SK-N-SH (cell line): ENCODE measurements at regions not wholly inside any gene's neighbourhood (a gene's known extent, or its start where the extent isn't known, plus 50 kb on each side); places are given as distances from the start of the nearest gene placed in this dataset.

Experiments
- CTCF ChIA-PET: fragments of 300-600, 350-600 bp; formaldehyde crosslinking; extraction: SDS; loops from one replicate; lab custom pipeline; 2021; lab: Yijun Ruan, JAX
- POLR2A ChIA-PET: fragments of 350-600 bp; sonication (Branson Sonifier 250); formaldehyde crosslinking; extraction: SDS; loops from one replicate; lab custom pipeline; 2020; ENCODE audit warnings: antibody characterized with exemption, inconsistent platforms; lab: Yijun Ruan, JAX
- DNase-seq: peaks from one replicate; pipeline ENCODE4 v3.0.0; 2012
- H2AFZ ChIP-seq: fragments of 200-600 bp; sonication (generic); 2 replicates; pipeline ENCODE4 v1.8.1; 2016; ENCODE audit warnings: antibody characterized with exemption, mild to moderate bottlenecking, low read depth
- H3F3A ChIP-seq: fragments of 200-600 bp; sonication (generic); replicated peaks from 2 replicates; pipeline ENCODE3; 2016; ENCODE audit warnings: antibody characterized with exemption, mild to moderate bottlenecking; ENCODE audit not compliant: insufficient read depth
- H3K27ac ChIP-seq, 2 experiments: fragments of 200-500 bp in 1 of 2; fragments of 200-600 bp in 1 of 2; sonication (Bioruptor generic) in 1 of 2; sonication (generic), shearing (Covaris generic) in 1 of 2; 2 replicates each; pipeline versions ENCODE4 v1.5.1 to v1.6.1; 2014 to 2016; ENCODE audit warnings: low read depth in 2 of 2, inconsistent platforms in 1 of 2, low read length in 1 of 2, mild to moderate bottlenecking in 1 of 2, mixed read lengths in 1 of 2
- H3K27me3 ChIP-seq: fragments of 200-600 bp; sonication (generic), shearing (Covaris generic); 2 replicates; pipeline ENCODE4 v1.6.1; 2016; ENCODE audit warnings: mixed run types; ENCODE audit not compliant: insufficient read depth
- H3K36me3 ChIP-seq, 2 experiments: fragments of 200-500 bp in 1 of 2; fragments of 200-600 bp in 1 of 2; sonication (Bioruptor generic) in 1 of 2; sonication (generic) in 1 of 2; replicated peaks in 1 of 2; 2 replicates each; pipeline versions ENCODE3 to v1.5.1; 2014 to 2016; ENCODE audit warnings: low read length in 1 of 2, mild to moderate bottlenecking in 1 of 2; ENCODE audit not compliant: insufficient read depth in 2 of 2, control insufficient read depth in 1 of 2
- H3K4me1 ChIP-seq, 2 experiments: fragments of 200-500 bp in 1 of 2; fragments of 200-600 bp in 1 of 2; sonication (Bioruptor generic) in 1 of 2; sonication (generic), shearing (Covaris generic) in 1 of 2; 2 replicates each; pipeline versions ENCODE4 v1.5.1 to v1.6.1; 2014 to 2016; ENCODE audit warnings: low read depth in 1 of 2, low read length in 1 of 2, mixed run types in 1 of 2; ENCODE audit not compliant: insufficient read depth in 2 of 2, control insufficient read depth in 1 of 2
- H3K4me2 ChIP-seq: fragments of 200-600 bp; sonication (generic), shearing (Covaris generic); 2 replicates; pipeline ENCODE4 v1.6.1; 2017; ENCODE audit warnings: mixed run types
- H3K4me3 ChIP-seq, 2 experiments: fragments of 200-500 bp in 1 of 2; fragments of 200-600 bp in 1 of 2; sonication (Bioruptor generic) in 1 of 2; sonication (generic), shearing (Covaris generic) in 1 of 2; 2 replicates each; pipeline versions ENCODE4 v1.5.1 to v1.8.1; 2014 to 2016; ENCODE audit warnings: low read depth in 2 of 2, inconsistent platforms in 1 of 2, low read length in 1 of 2, mild to moderate bottlenecking in 1 of 2, mixed read lengths in 1 of 2, moderate library complexity in 1 of 2
- H3K79me2 ChIP-seq: fragments of 200-600 bp; sonication (generic); 2 replicates; pipeline ENCODE4 v1.8.1; 2017; ENCODE audit warnings: mild to moderate bottlenecking; ENCODE audit not compliant: insufficient read depth
- H3K9ac ChIP-seq: fragments of 200-600 bp; sonication (generic); 2 replicates; pipeline ENCODE4 v1.6.1; 2017; ENCODE audit warnings: mixed run types
- H3K9me2 ChIP-seq: fragments of 200-600 bp; sonication (generic); 2 replicates; pipeline ENCODE4 v1.6.1; 2017; ENCODE audit warnings: mixed run types
- H3K9me3 ChIP-seq: fragments of 200-600 bp; sonication (generic); 2 replicates; pipeline ENCODE4 v1.6.1; 2017; ENCODE audit warnings: mixed run types, mild to moderate bottlenecking, moderate library complexity
- H4K20me1 ChIP-seq: fragments of 200-600 bp; sonication (generic); 2 replicates; pipeline ENCODE4 v1.6.1; 2017; ENCODE audit warnings: mild to moderate bottlenecking, mixed run types; ENCODE audit not compliant: insufficient read depth
- CHD2 ChIP-seq: fragments of 150-350 bp; IDR thresholded peaks from 2 replicates; pipeline ENCODE4 v1.6.1; 2018; ENCODE audit warnings: low read length; ENCODE audit not compliant: partially characterized antibody
- CTCF ChIP-seq: fragments of 200-600 bp; sonication (generic); IDR thresholded peaks from 2 replicates; pipeline ENCODE4 v1.6.1; 2017; ENCODE audit warnings: antibody characterized with exemption, mild to moderate bottlenecking, moderate library complexity
- FOXJ3 ChIP-seq: sonication (generic); formaldehyde crosslinking; IDR thresholded peaks from 2 replicates; pipeline ENCODE4 v1.5.1; 2020; ENCODE audit warnings: mild to moderate bottlenecking, missing genetic modification reagents
- FOXM1 ChIP-seq: IDR thresholded peaks from 2 replicates; pipeline ENCODE4 v1.4.0; 2012; ENCODE audit warnings: low read depth, mild to moderate bottlenecking
- MXI1 ChIP-seq: IDR thresholded peaks from 2 replicates; pipeline ENCODE4 v1.6.1; 2012; ENCODE audit warnings: mild to moderate bottlenecking, low read depth, low read length, improper control_type of control experiment
- NRF1 ChIP-seq: IDR thresholded peaks from 2 replicates; pipeline ENCODE4 v1.6.1; 2012; ENCODE audit warnings: low read depth, mild to moderate bottlenecking, low read length
- RFX5 ChIP-seq: IDR thresholded peaks from 2 replicates; pipeline ENCODE4 v1.6.1; 2012; ENCODE audit warnings: mild to moderate bottlenecking, improper control_type of control experiment, low read length
- SMC3 ChIP-seq: IDR thresholded peaks from 2 replicates; pipeline ENCODE4 v1.6.1; 2012; ENCODE audit warnings: low read depth, low read length, improper control_type of control experiment
- TCF12 ChIP-seq: IDR thresholded peaks from 2 replicates; pipeline ENCODE4 v1.4.0; 2012
- TEAD4 ChIP-seq: IDR thresholded peaks from 2 replicates; pipeline ENCODE4 v1.4.0; 2012; ENCODE audit warnings: mild to moderate bottlenecking, borderline replicate concordance; ENCODE audit not compliant: insufficient read depth
- USF2 ChIP-seq: fragments of 150-350 bp; IDR thresholded peaks from 2 replicates; pipeline ENCODE4 v1.6.1; 2017; ENCODE audit warnings: antibody characterized with exemption, low read length, low read depth, borderline replicate concordance
- YY1 ChIP-seq: IDR thresholded peaks from 2 replicates; pipeline ENCODE4 v1.4.0; 2012; ENCODE audit warnings: low read depth, mild to moderate bottlenecking
- ZBTB33 ChIP-seq: IDR thresholded peaks from 2 replicates; pipeline ENCODE4 v1.4.0; 2012; ENCODE audit warnings: low read depth, borderline replicate concordance
- WGBS: methylation state at CpG from one replicate; pipeline ENCODE4 v1.1.6; 2017; ENCODE audit warnings: low lambda C conversion rate; 5-methylcytosine and 5-hydroxymethylcytosine counted together

- H3K4me3 ChIP-seq, result no peak overlapping the region
- TF ChIP-seq MXI1, result no peak
- TF ChIP-seq FOXJ3 (CRISPR knock-in tag), result no peak
- TF ChIP-seq ZBTB33, result no peak
- TF ChIP-seq TCF12, result no peak
- TF ChIP-seq, all 33 proteins: peak for 0
- DNase-seq, result no peak
- POLR2A ChIA-PET, result no interaction called here
- 26% methylated on average over 2 of the region's 2 CpGs for WGBS
- Histone ChIP-seq H3K4me1 (peaks cover 0 to 6% of the 10 kb centered on the region in 2 experiments; a peak in 2 of 4 replicates), H3K27me3 (no peaks in the 10 kb centered on the region), H3K79me2 (no peaks in the 10 kb centered on the region), H3K27ac (no peak overlapping the region), H4K20me1 (no peaks in the 10 kb centered on the region), H3K9me2 (no peaks in the 10 kb centered on the region), H3K9ac (no peak overlapping the region), H3K9me3 (no peaks in the 10 kb centered on the region), H3F3A (no peaks in the 10 kb centered on the region), H2AFZ (no peak overlapping the region), H3K36me3 (no peaks in the 10 kb centered on the region), H3K4me2 (no peak overlapping the region)
- CTCF ChIA-PET, result no interaction called here
Measured at GRCh38 chr12:16884819-16885218, 278.9 kb upstream of the LMO3 start.

GRCh38 chr12:16884056-16884455 lies 278.1 kb upstream of the LMO3 start:
- TF ChIP-seq TEAD4, result no peak
- no peak for TF ChIP-seq USF2
- TF ChIP-seq SMC3, result no peak
- TF ChIP-seq RFX5, result no peak
- no peak for TF ChIP-seq CHD2
- TF ChIP-seq NRF1, result no peak
- TF ChIP-seq ZBTB33, result no peak
- no peak for TF ChIP-seq FOXJ3 (CRISPR knock-in tag)
- TF ChIP-seq YY1, result no peak
- no peak for TF ChIP-seq CTCF
- TF ChIP-seq FOXM1, result no peak
- no peaks in the 10 kb centered on the region for H3K27me3 ChIP-seq
- H3K9me2 ChIP-seq, result no peaks in the 10 kb centered on the region
- no peak overlapping the region for H2AFZ ChIP-seq
- H3K79me2 ChIP-seq, result no peaks in the 10 kb centered on the region
- ChIA-PET CTCF (no interaction called here), POLR2A (no interaction called here)
- no peaks in the 10 kb centered on the region for H3K36me3 ChIP-seq
- H3K4me3 ChIP-seq, result no peak overlapping the region
- WGBS, result 30% methylated on average over 1 of the region's 1 CpG
- no peak overlapping the region for H3K9ac ChIP-seq
- no peak overlapping the region for H3K27ac ChIP-seq
- H3K9me3 ChIP-seq, result no peaks in the 10 kb centered on the region
- no peaks in the 10 kb centered on the region for H3F3A ChIP-seq
- no peaks in the 10 kb centered on the region for H4K20me1 ChIP-seq
- DNase-seq, result no peak
- H3K4me2 ChIP-seq, result no peak overlapping the region
- H3K4me1 ChIP-seq, result peaks cover 0 to 6% of the 10 kb centered on the region in 2 experiments; a peak in 2 of 4 replicates
